GM23338 (cell line): ENCODE measurements at regions not wholly inside any gene's neighbourhood (a gene's known extent, or its start where the extent isn't known, plus 50 kb on each side); places are given as distances from the start of the nearest gene placed in this dataset.

ENCODE experiments used
- ATAC-seq: fragments of 200-7000 bp; cut with Tn5 transposase; 3 replicates; pipeline ENCODE4 v1.9.1; 2020
- DNase-seq: peaks from one replicate; pipeline ENCODE4 v3.0.0-alpha.2; 2015; ENCODE audit warnings: low spot score
- H2AFZ ChIP-seq: fragments of 200-600 bp; sonication (generic); 2 replicates; pipeline ENCODE4 v1.8.0; 2016; ENCODE audit warnings: antibody characterized with exemption, mild to moderate bottlenecking, moderate library complexity
- H3F3A ChIP-seq: fragments of 200-600 bp; sonication (generic); replicated peaks from 2 replicates; pipeline ENCODE4 v1.8.0; 2017; ENCODE audit warnings: antibody characterized with exemption, mixed run types, low read depth
- H3K27ac ChIP-seq: fragments of 200-600 bp; sonication (generic); 2 replicates; pipeline ENCODE4 v1.6.1; 2016; ENCODE audit warnings: low read depth
- H3K27me3 ChIP-seq: fragments of 200-600 bp; sonication (generic); 2 replicates; pipeline ENCODE4 v1.8.0; 2016; ENCODE audit warnings: mild to moderate bottlenecking, mixed run types, moderate library complexity; ENCODE audit not compliant: insufficient read depth
- H3K36me3 ChIP-seq: fragments of 200-600 bp; sonication (generic); 2 replicates; pipeline ENCODE4 v1.8.0; 2016; ENCODE audit warnings: mild to moderate bottlenecking; ENCODE audit not compliant: insufficient read depth
- H3K4me1 ChIP-seq: fragments of 200-600 bp; sonication (generic); 2 replicates; pipeline ENCODE4 v1.8.0; 2016; ENCODE audit warnings: mild to moderate bottlenecking, moderate library complexity; ENCODE audit not compliant: insufficient read depth
- H3K4me2 ChIP-seq: fragments of 200-600 bp; sonication (generic); 2 replicates; pipeline ENCODE4 v1.7.1; 2017; ENCODE audit warnings: mixed run types
- H3K4me3 ChIP-seq: fragments of 200-600 bp; sonication (generic); 2 replicates; pipeline ENCODE4 v1.6.1; 2016; ENCODE audit warnings: mixed run types
- H3K79me2 ChIP-seq: fragments of 200-600 bp; sonication (generic); replicated peaks from 2 replicates; pipeline ENCODE4 v1.8.0; 2017; ENCODE audit warnings: mild to moderate bottlenecking; ENCODE audit not compliant: insufficient read depth
- H3K9me2 ChIP-seq: fragments of 200-600 bp; sonication (generic); 2 replicates; pipeline ENCODE4 v1.8.0; 2017; ENCODE audit not compliant: insufficient read depth
- H4K20me1 ChIP-seq: fragments of 200-600 bp; sonication (generic); replicated peaks from 2 replicates; pipeline ENCODE4 v1.8.0; 2017; ENCODE audit warnings: mild to moderate bottlenecking; ENCODE audit not compliant: insufficient read depth
- H3K27ac Mint-ChIP-seq: 2 replicates; pipeline ENCODE4 v1.8.0; 2020; ENCODE audit warnings: inconsistent platforms, mild to moderate bottlenecking, moderate library complexity, mixed read lengths
- H3K27me3 Mint-ChIP-seq: 3 replicates; pipeline ENCODE4 v1.8.0; 2022; ENCODE audit warnings: low read depth, mild to moderate bottlenecking, moderate library complexity, mixed read lengths, inconsistent platforms; ENCODE audit not compliant: insufficient read depth, poor library complexity
- H3K36me3 Mint-ChIP-seq: 3 replicates; pipeline ENCODE4 v1.8.0; 2021; ENCODE audit warnings: low read depth, mild to moderate bottlenecking, inconsistent platforms, moderate library complexity, mixed read lengths
- H3K4me1 Mint-ChIP-seq: 3 replicates; pipeline ENCODE4 v1.8.0; 2020; ENCODE audit warnings: mild to moderate bottlenecking, inconsistent platforms, mixed read lengths
- H3K4me3 Mint-ChIP-seq: 3 replicates; pipeline ENCODE4 v1.8.0; 2021; ENCODE audit warnings: moderate library complexity, mild to moderate bottlenecking, inconsistent platforms, mixed read lengths
- H3K9me3 Mint-ChIP-seq: 3 replicates; pipeline ENCODE4 v1.8.0; 2020; ENCODE audit warnings: moderate library complexity, mild to moderate bottlenecking, inconsistent platforms, mixed read lengths
- JUNB ChIP-seq: IDR thresholded peaks from one replicate; pipeline ENCODE4 v1.6.1; 2016; ENCODE audit warnings: antibody characterized with exemption; ENCODE audit not compliant: unreplicated experiment
- NANOG ChIP-seq: IDR thresholded peaks from 2 replicates; pipeline ENCODE4 v1.6.1; 2016; ENCODE audit warnings: antibody characterized with exemption, borderline replicate concordance
- POLR2AphosphoS5 ChIP-seq: IDR thresholded peaks from 2 replicates; pipeline ENCODE4 v1.6.1; 2016; ENCODE audit warnings: antibody characterized with exemption, low read depth
- STAT1 ChIP-seq: IDR thresholded peaks from one replicate; pipeline ENCODE4 v1.6.1; 2016; ENCODE audit warnings: antibody characterized with exemption; ENCODE audit not compliant: unreplicated experiment
- ZNF114 ChIP-seq: fragments of 250-450 bp; sonication (Bioruptor Pico); IDR thresholded peaks from 2 replicates; pipeline ENCODE4 v1.5.0; 2020; ENCODE audit warnings: mild to moderate bottlenecking, moderate library complexity
- TF ChIP-seq, protein P1 (sequence below), 2 experiments: fragments of 200-600 bp in 1 of 2; sonication (generic) in 1 of 2; conservative IDR thresholded peaks; 2 replicates each; pipeline versions ENCODE4 v1.5.1 to v1.6.1; 2016 to 2017; ENCODE audit warnings: antibody characterized with exemption in 2 of 2, low read depth in 2 of 2, mild to moderate bottlenecking in 2 of 2, moderate library complexity in 1 of 2
- TF ChIP-seq, protein P2 (sequence below): fragments of 250-450 bp; sonication (Bioruptor Pico); IDR thresholded peaks from 2 replicates; pipeline ENCODE4 v1.5.0; 2020; ENCODE audit warnings: mild to moderate bottlenecking, moderate library complexity

DNA sequence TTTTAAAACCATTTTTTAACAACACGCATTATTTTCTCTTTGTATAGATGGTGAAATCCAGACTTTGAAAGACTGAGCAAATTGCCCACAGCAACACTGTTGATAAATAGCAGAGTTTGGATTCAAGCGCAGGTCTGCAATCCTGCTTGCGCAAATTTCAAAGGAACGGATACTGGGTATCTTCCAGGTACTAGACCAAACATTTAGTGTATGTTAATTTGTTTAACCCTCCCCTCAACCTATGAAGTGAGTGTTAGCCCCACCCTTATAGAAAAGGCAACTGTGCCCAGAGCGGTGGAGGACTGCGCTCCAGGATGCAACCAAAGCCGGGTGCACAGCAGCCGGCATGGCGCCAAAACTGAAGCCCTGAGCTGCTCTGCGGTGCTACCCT is 103.8 kb downstream of the CPN2 start:
- Histone ChIP-seq H3K4me2 (no peak overlapping the region), H3K27me3 (no peaks in the 10 kb centered on the region), H3F3A (no peaks in the 10 kb centered on the region), H3K27ac (no peak overlapping the region), H3K79me2 (no peaks in the 10 kb centered on the region), H4K20me1 (no peaks in the 10 kb centered on the region), H3K9me2 (no peaks in the 10 kb centered on the region), H3K4me1 (peaks cover 9% of the 10 kb centered on the region), H3K4me3 (no peak overlapping the region), H2AFZ (peak overlapping the region; percentile 74; the same call in 1 of the 2 replicates), H3K36me3 (no peaks in the 10 kb centered on the region)
- Mint-ChIP-seq H3K9me3 (no peaks in the 10 kb centered on the region), H3K4me3 (no peak overlapping the region), H3K36me3 (no peaks in the 10 kb centered on the region), H3K27ac (no peak overlapping the region), H3K27me3 (peaks cover 2% of the 10 kb centered on the region), H3K4me1 (peaks cover 27% of the 10 kb centered on the region)
- no peak for TF ChIP-seq STAT1
- no peak for TF ChIP-seq JUNB
- DNase-seq (no peak), ATAC-seq (no peak)

DNA sequence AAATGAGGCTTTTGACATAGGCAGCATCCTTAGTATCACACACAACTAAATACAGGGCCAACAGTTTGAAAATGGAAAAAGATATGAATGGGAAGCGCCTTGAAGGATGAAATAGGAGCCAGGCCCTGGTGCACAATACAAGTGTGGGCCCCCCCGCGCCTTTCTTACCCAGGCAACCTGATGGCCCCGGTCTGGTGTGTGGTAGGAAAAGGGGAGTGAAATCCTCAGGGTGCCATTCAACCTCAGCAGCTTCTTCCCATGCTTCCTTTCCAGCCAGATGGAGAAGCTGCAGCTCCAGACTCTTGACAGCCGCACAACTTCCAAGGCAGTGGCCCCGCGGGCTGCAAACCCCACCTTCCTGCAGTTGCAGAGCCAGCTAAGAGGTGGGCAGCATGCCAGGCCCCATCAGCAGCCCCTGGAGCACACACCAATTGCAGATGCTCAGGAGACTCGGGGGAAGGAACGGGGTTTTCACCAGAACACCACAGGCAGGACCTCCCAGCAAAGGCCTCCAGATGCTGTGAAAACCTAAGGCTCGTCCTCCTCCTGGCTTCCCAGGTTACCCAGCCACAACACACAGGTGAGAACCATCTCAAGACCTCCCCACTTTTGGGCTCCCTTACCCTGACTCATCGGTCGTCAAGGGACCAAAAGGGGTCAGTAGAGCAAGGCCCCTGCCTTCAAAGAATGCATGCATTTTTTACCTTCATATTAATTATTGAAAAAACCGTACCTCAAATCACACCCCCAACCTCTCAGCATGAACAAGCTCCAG is 101.6 kb downstream of the CPN2 start:
- no peaks in the 10 kb centered on the region for H3K36me3 ChIP-seq
- Mint-ChIP-seq H3K27ac (no peak overlapping the region), H3K4me3 (no peak overlapping the region), H3K27me3 (peaks cover 2% of the 10 kb centered on the region), H3K9me3 (no peaks in the 10 kb centered on the region), H3K4me1 (peaks cover 27% of the 10 kb centered on the region), H3K36me3 (no peaks in the 10 kb centered on the region)
- no peak overlapping the region for H2AFZ ChIP-seq
- no peak overlapping the region for H3K4me2 ChIP-seq
- DNase-seq: no peak
- H3K4me3 ChIP-seq: no peak overlapping the region
- no peaks in the 10 kb centered on the region for H3K27me3 ChIP-seq
- no peaks in the 10 kb centered on the region for H3F3A ChIP-seq
- ATAC-seq: no peak
- TF ChIP-seq, protein P1, sequence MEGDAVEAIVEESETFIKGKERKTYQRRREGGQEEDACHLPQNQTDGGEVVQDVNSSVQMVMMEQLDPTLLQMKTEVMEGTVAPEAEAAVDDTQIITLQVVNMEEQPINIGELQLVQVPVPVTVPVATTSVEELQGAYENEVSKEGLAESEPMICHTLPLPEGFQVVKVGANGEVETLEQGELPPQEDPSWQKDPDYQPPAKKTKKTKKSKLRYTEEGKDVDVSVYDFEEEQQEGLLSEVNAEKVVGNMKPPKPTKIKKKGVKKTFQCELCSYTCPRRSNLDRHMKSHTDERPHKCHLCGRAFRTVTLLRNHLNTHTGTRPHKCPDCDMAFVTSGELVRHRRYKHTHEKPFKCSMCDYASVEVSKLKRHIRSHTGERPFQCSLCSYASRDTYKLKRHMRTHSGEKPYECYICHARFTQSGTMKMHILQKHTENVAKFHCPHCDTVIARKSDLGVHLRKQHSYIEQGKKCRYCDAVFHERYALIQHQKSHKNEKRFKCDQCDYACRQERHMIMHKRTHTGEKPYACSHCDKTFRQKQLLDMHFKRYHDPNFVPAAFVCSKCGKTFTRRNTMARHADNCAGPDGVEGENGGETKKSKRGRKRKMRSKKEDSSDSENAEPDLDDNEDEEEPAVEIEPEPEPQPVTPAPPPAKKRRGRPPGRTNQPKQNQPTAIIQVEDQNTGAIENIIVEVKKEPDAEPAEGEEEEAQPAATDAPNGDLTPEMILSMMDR (conservative IDR thresholded peaks at IDR 0.05; ENCODE audit: low read depth in 2 of 2): no peak
- H3K9me2 ChIP-seq: no peaks in the 10 kb centered on the region
- no peak overlapping the region for H3K27ac ChIP-seq
- H3K4me1 ChIP-seq: peaks cover 9% of the 10 kb centered on the region
- no peaks in the 10 kb centered on the region for H4K20me1 ChIP-seq
- no peaks in the 10 kb centered on the region for H3K79me2 ChIP-seq

DNA sequence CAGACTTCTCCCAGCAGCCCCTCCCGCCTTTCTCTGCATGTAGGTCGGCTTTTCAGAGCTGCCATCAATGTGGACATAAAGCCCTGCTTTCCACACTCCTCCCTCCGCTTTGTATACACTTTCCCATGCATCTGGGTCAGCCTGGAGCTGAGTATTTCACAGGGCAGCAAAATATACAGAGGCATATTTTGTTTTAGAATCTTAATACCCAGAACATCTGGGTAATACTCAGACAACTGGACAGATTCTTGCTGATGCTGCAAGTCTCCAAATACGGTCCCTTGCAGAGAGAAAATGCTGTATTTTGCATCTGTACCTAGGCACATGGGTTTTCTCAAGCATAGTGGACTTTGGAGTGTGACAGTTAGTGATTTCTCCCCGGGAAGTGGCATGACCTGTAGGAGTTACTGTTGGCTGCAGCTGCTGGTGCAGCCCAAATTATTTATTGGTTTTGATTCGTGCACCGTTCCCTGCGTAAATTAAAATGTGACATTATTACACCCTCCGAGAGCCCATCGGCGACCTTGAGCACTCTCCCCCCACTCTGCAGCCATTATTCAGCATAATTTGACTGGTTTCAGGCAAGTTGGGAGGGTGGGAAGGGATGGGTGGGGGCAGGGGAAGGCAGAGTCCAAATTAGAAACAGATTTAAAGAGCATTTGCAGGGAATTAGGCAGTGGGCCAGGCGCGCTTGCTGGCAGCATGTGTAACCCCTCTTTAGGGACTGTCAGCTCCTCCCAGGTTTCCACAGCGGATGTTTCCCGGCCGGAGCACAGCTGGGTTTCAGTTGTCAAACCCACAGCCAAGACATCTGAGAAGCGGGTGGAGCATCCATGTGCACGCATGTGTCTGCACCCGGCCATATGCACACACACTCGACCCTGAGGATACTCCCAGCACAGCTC is 100.8 kb downstream of the CPN2 start:
- Histone ChIP-seq H2AFZ (no peak overlapping the region), H3K4me2 (no peak overlapping the region), H3F3A (no peaks in the 10 kb centered on the region), H3K4me1 (peaks cover 13% of the 10 kb centered on the region), H4K20me1 (no peaks in the 10 kb centered on the region), H3K27me3 (no peaks in the 10 kb centered on the region), H3K9me2 (no peaks in the 10 kb centered on the region), H3K36me3 (no peaks in the 10 kb centered on the region), H3K27ac (no peak overlapping the region), H3K79me2 (no peaks in the 10 kb centered on the region), H3K4me3 (no peak overlapping the region)
- Mint-ChIP-seq H3K4me1 (peaks cover 28% of the 10 kb centered on the region), H3K27ac (no peak overlapping the region), H3K4me3 (no peak overlapping the region), H3K9me3 (no peaks in the 10 kb centered on the region), H3K27me3 (peaks cover 2% of the 10 kb centered on the region), H3K36me3 (no peaks in the 10 kb centered on the region)
- DNase-seq (no peak), ATAC-seq (no peak)
- TF ChIP-seq NANOG: no peak
- TF ChIP-seq POLR2AphosphoS5: no peak
- TF ChIP-seq, protein P2, sequence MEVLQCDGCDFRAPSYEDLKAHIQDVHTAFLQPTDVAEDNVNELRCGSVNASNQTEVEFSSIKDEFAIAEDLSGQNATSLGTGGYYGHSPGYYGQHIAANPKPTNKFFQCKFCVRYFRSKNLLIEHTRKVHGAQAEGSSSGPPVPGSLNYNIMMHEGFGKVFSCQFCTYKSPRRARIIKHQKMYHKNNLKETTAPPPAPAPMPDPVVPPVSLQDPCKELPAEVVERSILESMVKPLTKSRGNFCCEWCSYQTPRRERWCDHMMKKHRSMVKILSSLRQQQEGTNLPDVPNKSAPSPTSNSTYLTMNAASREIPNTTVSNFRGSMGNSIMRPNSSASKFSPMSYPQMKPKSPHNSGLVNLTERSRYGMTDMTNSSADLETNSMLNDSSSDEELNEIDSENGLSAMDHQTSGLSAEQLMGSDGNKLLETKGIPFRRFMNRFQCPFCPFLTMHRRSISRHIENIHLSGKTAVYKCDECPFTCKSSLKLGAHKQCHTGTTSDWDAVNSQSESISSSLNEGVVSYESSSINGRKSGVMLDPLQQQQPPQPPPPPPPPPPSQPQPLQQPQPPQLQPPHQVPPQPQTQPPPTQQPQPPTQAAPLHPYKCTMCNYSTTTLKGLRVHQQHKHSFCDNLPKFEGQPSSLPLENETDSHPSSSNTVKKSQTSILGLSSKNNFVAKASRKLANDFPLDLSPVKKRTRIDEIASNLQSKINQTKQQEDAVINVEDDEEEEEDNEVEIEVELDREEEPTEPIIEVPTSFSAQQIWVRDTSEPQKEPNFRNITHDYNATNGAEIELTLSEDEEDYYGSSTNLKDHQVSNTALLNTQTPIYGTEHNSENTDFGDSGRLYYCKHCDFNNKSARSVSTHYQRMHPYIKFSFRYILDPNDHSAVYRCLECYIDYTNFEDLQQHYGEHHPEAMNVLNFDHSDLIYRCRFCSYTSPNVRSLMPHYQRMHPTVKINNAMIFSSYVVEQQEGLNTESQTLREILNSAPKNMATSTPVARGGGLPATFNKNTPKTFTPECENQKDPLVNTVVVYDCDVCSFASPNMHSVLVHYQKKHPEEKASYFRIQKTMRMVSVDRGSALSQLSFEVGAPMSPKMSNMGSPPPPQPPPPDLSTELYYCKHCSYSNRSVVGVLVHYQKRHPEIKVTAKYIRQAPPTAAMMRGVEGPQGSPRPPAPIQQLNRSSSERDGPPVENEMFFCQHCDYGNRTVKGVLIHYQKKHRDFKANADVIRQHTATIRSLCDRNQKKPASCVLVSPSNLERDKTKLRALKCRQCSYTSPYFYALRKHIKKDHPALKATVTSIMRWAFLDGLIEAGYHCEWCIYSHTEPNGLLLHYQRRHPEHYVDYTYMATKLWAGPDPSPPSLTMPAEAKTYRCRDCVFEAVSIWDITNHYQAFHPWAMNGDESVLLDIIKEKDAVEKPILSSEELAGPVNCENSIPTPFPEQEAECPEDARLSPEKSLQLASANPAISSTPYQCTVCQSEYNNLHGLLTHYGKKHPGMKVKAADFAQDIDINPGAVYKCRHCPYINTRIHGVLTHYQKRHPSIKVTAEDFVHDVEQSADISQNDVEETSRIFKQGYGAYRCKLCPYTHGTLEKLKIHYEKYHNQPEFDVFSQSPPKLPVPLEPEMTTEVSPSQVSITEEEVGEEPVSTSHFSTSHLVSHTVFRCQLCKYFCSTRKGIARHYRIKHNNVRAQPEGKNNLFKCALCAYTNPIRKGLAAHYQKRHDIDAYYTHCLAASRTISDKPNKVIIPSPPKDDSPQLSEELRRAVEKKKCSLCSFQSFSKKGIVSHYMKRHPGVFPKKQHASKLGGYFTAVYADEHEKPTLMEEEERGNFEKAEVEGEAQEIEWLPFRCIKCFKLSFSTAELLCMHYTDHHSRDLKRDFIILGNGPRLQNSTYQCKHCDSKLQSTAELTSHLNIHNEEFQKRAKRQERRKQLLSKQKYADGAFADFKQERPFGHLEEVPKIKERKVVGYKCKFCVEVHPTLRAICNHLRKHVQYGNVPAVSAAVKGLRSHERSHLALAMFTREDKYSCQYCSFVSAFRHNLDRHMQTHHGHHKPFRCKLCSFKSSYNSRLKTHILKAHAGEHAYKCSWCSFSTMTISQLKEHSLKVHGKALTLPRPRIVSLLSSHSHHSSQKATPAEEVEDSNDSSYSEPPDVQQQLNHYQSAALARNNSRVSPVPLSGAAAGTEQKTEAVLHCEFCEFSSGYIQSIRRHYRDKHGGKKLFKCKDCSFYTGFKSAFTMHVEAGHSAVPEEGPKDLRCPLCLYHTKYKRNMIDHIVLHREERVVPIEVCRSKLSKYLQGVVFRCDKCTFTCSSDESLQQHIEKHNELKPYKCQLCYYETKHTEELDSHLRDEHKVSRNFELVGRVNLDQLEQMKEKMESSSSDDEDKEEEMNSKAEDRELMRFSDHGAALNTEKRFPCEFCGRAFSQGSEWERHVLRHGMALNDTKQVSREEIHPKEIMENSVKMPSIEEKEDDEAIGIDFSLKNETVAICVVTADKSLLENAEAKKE (CRISPR knock-in tag): no peak
- no peak for TF ChIP-seq ZNF114 (CRISPR knock-in tag)
